Pulmonary artery endothelial cell (primary cell): ENCODE measurements at regions not wholly inside any gene's neighbourhood (a gene's known extent, or its start where the extent isn't known, plus 50 kb on each side); places are given as distances from the start of the nearest gene placed in this dataset.
"Not testable (repeated sequence)": the region's sequence is repeated elsewhere in the genome, so short reads cannot be mapped to it uniquely, and the experiment has no call there.

ENCODE experiments used
- DNase-seq: peaks from one replicate; pipeline ENCODE4 v3.0.0-alpha.2; 2011; ENCODE audit warnings: low read depth, low spot score

DNA sequence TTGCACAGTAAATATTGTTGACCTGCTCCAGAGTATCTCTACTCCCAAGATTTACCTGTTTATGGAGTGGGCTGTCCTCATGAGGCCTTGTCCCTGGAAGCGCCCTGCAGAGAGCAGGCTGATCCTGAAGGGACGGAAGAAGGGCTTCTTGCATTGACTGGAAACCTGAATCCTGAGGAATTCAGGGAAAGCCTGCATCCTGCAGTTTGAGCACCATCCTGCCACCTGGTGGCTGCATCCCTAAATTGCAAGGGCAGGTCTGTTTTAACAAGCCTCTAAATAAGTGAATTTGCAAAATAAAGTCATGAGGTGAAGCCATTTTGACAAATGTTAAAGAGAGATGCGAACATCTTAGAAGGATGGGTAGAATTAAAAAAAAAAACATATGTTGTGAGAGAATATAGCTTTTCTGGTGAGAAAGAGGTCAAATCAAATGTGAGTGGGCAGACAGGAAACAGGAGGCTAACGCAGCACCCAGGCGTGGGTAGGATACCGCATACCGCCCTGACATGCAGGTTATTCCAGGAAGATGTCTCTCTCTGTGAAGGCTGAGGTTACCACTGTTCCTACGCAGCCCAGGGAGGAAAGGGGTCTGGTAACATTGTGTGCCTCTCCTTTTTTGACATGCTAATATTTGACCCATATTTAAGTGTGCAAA is 754.9 kb downstream of the RNF144A start:
- DNase-seq: no peak

- no peak for DNase-seq
Observed at GRCh38 chr2:7672685-7673071, 755.5 kb downstream of the RNF144A start.

GRCh38 chr2:7673101-7673500 is 755.9 kb downstream of the RNF144A start:
- no peak for DNase-seq

DNA sequence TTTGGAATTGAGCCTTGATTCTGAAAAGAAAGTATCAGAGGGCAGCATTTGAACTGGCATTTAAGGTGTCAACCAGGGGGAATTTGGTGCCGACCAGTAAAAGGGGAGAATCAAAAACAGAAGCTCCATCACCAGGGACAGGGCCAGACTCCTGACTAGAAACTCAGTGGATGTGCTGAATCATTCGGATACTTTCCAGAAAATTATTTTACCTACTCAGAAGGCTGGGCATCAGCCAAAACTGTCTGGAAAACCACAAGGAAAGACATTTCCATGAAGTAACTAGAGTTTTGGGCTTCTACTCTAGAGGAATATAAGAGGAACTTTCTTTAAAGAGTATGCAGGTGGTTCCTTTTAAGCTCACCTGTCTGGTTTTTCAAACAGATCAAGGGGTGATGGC is 756.6 kb downstream of the RNF144A start:
- no peak for DNase-seq

DNA sequence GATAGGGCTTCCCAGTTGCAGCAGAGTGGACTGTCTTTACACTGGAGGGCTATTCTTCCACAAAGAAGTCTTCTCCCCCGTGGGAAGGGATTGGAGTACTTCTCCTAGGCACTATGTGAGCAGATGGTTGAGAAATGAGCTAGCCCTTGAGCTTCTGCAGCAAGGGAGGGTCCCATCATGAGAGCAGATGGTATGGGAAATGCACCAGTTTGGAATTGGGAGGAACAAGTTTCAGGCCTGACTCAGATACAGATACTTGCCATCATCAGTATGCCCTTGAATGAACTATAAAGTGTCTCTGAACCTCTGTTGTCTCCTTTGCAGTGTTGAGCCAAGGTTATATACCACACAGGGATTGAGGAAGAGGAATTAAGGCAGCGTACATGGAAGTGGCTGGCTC is 757.4 kb downstream of the RNF144A start:
- no peak for DNase-seq

DNA sequence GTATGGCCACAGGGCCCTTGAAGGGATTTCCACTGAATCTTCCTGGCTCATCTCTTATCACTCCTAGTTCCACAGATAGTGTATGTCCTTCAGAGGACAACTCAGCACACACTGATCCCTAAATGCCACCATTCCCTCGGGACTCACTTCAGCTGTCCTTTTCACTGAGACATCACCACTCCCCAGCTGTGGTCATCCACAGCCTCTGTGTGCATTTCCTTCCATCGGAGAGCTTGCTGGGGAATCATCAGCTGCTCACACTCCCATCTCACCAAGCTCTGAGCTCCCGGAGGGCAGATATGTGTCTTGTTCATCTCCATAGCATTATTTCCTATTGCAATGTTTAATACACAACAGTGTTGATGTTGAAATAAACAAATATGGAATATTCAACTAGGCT is 759.5 kb downstream of the RNF144A start:
- DNase-seq: no peak

DNA sequence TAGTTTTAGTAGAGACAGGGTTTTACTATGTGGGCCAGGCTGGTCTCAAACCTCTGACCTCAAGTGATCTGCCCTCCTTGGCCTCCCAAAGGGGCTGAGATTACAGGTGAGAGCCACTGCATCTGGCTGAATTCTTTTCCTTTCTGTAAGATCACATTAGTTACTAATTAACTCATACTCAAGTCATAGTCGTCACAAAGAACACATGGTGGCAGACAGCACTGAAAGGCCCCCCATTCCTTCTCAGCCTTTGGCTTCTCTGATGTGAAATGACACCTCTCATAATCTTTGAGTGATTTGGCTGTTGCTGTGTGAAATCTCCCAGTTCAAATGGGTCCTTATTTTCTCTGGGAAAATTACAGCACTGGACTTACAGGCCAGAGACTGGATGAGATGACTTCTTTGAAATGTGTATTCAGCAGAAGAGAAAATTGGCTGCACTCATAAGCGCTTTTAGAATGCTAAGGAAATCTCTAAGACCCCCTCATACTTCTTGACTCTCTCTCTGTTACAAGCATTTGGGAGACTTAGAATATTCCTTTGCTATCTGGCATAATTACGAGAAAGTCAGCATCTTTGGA is 764.8 kb downstream of the RNF144A start:
- DNase-seq: no peak

- no peak for DNase-seq
Observed at GRCh38 chr2:7683196-7683595, 766.0 kb downstream of the RNF144A start.

DNA sequence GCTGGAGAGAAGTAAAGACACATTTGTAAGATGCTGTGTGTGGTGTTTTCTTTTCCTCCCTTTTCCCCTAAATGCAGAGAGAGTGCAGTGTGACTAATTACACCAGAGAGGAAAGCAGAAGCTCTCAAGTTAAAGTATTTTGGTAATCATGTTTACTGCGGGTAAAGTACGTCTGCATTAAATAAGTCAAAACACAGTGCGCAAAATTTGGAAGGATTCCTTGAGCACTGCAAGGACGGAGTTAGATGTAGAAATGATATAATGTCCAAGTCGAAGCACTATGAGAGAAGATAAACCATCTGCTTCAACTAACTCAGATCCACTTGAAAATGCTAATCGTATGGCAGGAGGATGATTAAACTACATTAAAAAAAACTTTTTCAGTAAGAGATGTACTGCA is 766.5 kb downstream of the RNF144A start:
- no peak for DNase-seq

DNA sequence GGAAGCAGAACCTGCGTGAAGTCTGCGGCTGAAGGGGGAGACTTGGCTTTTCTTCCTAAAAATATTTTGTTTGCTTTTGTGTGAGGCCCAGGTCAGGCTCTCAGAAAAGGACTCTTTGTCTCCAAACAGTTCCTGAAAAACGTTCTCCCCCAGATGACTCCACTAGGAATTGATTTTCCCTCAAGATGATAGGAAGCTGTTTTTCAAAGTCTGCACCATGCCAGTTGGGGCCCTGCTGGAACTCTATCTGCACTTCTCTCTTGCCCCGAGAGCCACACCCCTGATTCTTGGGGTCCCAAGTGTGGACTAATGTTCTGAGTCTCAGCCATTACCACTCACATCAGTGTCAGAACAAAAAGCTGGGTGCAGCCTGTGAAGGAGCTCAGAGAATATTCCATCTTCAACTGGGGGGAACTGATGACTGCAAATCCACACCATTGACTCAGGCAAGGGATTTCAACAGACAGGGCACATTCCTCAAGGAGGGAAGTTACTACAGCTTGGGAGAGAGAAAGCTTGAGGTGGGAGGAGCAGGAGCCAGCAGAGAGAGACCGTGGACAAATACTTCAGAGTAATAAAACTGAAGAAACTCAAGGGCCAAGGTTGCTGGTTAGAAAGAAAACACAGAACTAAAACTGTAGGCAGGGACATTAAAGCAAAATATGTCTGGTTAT is 768.3 kb downstream of the RNF144A start:
- DNase-seq: no peak

DNA sequence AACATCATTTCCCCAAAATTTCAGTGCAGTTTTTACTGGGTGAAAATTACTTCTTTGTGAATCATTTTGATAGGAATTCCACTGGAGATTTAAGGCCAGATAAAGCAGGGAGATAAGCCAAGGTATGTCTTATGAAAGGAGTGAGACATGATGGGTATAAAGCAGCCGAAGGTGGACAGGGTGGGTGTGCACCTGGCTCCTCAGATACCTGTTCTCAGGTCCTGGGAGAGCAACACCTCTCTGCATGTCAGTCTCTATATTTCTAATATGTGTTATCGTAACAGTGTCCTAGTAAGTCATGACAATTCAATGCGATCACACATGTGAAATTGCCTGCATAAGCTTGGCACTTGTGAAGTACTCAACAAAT is 768.8 kb downstream of the RNF144A start:
- no peak for DNase-seq

GRCh38 chr2:7691961-7692656 is 774.9 kb downstream of the RNF144A start:
- no peak for DNase-seq

- no peak for DNase-seq
Observed at GRCh38 chr2:7692657-7693161, 775.5 kb downstream of the RNF144A start.

- DNase-seq: no peak
Observed at GRCh38 chr2:7693246-7694075, 776.2 kb downstream of the RNF144A start.

DNA sequence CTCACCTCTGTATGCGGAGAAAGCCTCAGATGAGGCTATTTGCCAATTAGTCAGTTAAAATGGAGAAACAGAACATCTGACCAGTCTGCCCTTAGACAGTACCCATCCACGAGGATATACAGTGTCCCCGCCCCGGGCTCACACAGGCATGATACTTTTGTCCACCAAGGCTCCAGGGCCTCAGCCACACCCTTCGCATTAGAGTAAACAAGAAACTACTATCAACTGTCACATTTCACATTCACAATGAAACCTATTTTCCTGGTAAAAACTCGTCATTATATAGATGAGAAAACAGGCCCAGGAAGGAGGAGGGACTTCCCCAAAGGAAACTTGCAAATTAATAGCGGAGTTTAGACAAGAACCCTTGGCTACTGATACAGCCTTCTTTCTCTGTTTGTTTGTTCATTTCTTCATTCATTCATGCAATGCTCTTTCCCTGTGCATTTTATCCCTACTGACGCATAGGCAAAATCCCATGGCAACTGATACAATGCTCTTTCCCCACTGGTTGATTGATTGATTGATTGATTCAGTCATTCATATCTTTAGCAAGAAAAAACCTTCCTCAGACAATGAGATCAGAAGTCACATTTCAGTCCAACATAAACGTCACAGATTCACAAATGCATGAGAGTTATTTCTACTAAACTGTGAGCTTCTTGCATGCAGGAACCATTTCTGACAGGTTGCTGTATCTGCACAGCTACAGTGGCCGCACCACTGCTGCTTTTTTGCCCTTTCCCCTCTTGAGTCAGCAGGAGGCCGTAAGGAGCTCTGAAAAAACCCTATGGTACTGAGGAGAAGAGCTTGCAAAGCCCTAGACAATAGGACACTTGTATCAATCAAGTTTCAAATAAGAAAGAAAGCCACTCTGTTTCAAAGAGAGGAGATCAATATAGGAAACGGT is 777.1 kb downstream of the RNF144A start:
- no peak for DNase-seq

- DNase-seq: not testable (repeated sequence)
Observed at GRCh38 chr2:7696556-7696955, 779.3 kb downstream of the RNF144A start.

DNA sequence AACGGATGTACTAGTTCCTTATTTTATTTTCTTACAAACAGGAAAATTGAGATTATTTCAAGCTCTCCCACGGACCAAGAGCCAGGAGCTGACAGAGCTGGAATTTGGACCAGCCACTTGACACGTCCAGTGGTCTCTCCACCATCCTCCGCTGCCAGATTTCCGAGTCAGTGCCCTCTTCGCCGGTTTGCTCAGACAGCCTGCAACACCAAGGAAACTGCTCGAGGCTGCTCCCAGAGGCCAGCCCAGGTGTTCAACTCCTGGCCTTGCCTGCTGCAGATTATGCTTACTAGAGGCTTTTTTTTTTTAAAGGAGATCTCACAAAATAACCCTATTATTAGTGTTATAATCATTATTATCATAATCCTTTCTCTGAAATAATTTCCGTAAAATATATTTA is 779.8 kb downstream of the RNF144A start:
- DNase-seq: no peak

DNA sequence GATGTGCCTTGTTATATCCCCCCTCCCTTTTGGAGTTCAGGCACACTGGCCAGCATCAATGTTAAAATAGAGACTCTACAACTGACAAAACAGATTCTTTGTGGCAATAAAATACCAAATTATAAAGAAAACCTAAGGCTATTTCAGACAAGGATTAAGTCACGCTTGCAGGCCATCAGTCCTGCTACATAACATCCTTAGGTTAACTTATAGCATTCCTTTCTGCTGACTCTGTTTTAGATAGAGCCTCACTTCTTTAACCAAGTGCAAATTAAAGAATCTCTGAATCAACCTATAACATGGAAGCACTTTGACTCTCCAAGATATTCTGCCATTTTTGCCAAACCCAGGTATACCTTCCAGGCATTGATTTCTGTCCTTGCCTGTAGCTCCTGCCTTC is 784.6 kb downstream of the RNF144A start:
- no peak for DNase-seq

GRCh38 chr2:7703048-7703447 is 785.8 kb downstream of the RNF144A start:
- DNase-seq: no peak

DNA sequence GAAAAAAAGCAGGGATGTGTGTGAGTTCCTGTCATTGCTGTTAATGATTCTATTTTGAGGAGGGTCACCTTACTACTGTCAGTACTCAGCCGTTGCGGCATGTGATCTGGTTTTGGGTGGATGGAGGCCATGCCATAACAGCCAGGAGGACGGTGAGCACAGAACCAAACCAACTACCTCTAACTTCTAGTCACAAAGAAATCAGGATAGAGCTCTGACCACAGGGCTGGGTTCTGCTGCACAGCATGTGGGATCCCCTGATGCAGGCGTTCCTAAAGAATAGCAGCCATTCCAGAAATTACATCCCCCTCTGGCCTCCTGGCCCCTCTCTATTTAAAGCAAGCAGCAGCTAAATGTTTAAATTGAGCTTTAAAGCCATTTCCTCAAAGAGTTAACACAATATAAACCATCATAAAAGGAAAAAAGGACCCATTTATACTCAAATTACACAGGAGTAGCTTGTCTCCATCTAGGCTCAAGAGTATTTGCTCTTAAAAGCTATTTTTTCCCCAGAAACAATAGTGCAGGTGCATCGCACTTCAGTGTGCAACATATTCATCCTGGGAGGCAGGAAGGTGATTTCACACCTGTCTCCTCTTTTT is 786.4 kb downstream of the RNF144A start:
- DNase-seq: no peak
